Neural cell (in vitro differentiated cells): ENCODE measurements at regions not wholly inside any gene's neighbourhood (a gene's known extent, or its start where the extent isn't known, plus 50 kb on each side); places are given as distances from the start of the nearest gene placed in this dataset.

Source experiments
- EP300 ChIP-seq: fragments of 450-650 bp; conservative IDR thresholded peaks from 2 replicates; pipeline ENCODE4 v1.6.1; 2014; ENCODE audit warnings: antibody characterized with exemption, mild to moderate bottlenecking, moderate library complexity; ENCODE audit not compliant: poor library complexity, severe bottlenecking
- RAD21 ChIP-seq: fragments of 450-650 bp; conservative IDR thresholded peaks from 2 replicates; pipeline ENCODE4 v1.6.1; 2014; ENCODE audit warnings: antibody characterized with exemption, mild to moderate bottlenecking, moderate library complexity
- TAF1 ChIP-seq: IDR thresholded peaks from 2 replicates; pipeline ENCODE4 v1.6.1; 2012; ENCODE audit warnings: low read depth
- TF ChIP-seq, protein P1 (sequence below): fragments of 450-650 bp; IDR thresholded peaks from 2 replicates; pipeline ENCODE4 v1.5.1; 2014; ENCODE audit warnings: antibody characterized with exemption, mild to moderate bottlenecking, moderate library complexity; ENCODE audit not compliant: poor library complexity, severe bottlenecking

DNA sequence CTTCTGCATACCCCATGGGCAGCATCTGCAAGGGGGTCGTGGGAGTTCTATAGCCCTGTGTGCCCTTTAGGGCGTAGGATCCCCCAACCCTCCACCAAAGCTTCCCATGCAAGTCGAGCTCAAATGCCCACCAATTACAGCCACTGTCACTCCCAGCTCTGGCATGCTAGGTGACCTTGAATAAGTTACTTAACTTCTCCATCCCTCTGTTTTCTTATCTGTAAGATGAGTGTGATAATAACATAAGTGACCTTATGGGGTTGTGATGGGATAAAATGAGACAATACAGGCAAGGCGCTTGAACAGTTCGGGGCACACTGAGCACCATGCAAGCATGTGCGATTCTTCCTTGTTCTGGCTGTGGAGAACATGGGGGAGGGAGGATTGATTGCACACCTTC is 74.8 kb upstream of the POMGNT2 start:
- no peak for TF ChIP-seq EP300
- TF ChIP-seq RAD21, result no peak
- TF ChIP-seq, protein P1, sequence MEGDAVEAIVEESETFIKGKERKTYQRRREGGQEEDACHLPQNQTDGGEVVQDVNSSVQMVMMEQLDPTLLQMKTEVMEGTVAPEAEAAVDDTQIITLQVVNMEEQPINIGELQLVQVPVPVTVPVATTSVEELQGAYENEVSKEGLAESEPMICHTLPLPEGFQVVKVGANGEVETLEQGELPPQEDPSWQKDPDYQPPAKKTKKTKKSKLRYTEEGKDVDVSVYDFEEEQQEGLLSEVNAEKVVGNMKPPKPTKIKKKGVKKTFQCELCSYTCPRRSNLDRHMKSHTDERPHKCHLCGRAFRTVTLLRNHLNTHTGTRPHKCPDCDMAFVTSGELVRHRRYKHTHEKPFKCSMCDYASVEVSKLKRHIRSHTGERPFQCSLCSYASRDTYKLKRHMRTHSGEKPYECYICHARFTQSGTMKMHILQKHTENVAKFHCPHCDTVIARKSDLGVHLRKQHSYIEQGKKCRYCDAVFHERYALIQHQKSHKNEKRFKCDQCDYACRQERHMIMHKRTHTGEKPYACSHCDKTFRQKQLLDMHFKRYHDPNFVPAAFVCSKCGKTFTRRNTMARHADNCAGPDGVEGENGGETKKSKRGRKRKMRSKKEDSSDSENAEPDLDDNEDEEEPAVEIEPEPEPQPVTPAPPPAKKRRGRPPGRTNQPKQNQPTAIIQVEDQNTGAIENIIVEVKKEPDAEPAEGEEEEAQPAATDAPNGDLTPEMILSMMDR, result no peak
- TF ChIP-seq TAF1, result no peak
